ENCODE measurements at regions not wholly inside any gene's neighbourhood (a gene's known extent, or its start where the extent isn't known, plus 50 kb on each side); places are given as distances from the start of the nearest gene placed in this dataset.
"Not testable (repeated sequence)": the region's sequence is repeated elsewhere in the genome, so short reads cannot be mapped to it uniquely, and the experiment has no call there.

GRCh38 chr15:87489902-87490665, 766.5 kb downstream of the NTRK3 start:
- DNase-seq (ENCODE audit: low read depth in 3 of 3, low spot score in 2 of 3): no peak

GRCh38 chr15:87489456-87489855, 767.1 kb downstream of the NTRK3 start:
- DNase-seq (ENCODE audit: low read depth in 3 of 3, low spot score in 2 of 3): no peak

GRCh38 chr15:87487484-87487883, 769.1 kb downstream of the NTRK3 start:
- DNase-seq (ENCODE audit: low read depth in 3 of 3, low spot score in 2 of 3): no peak

- DNase-seq (ENCODE audit: low read depth in 3 of 3, low spot score in 2 of 3): no peak
These were observed 773.1 kb downstream of the NTRK3 start for GRCh38 chr15:87483468-87483867.

GRCh38 chr15:87481126-87481525, 775.4 kb downstream of the NTRK3 start:
- DNase-seq (ENCODE audit: low read depth in 3 of 3, low spot score in 2 of 3): no peak

- no peak for DNase-seq (ENCODE audit: low read depth in 3 of 3, low spot score in 2 of 3)
These were observed 777.9 kb downstream of the NTRK3 start for GRCh38 chr15:87478687-87479072.

GRCh38 chr15:87477737-87478686, 778.5 kb downstream of the NTRK3 start:
- DNase-seq (ENCODE audit: low read depth in 3 of 3, low spot score in 2 of 3): peak in 1 of 3 donors; percentile 66

GRCh38 chr15:87477026-87477425, 779.5 kb downstream of the NTRK3 start:
- DNase-seq (ENCODE audit: low read depth in 3 of 3, low spot score in 2 of 3): no peak

GRCh38 chr15:87470923-87471322, 785.6 kb downstream of the NTRK3 start:
- DNase-seq (ENCODE audit: low read depth in 3 of 3, low spot score in 2 of 3): no peak

GRCh38 chr15:87463956-87464355, 792.6 kb downstream of the NTRK3 start:
- DNase-seq (ENCODE audit: low read depth in 3 of 3, low spot score in 2 of 3): not testable (repeated sequence)

GRCh38 chr15:87461631-87462030, 794.9 kb downstream of the NTRK3 start:
- DNase-seq (ENCODE audit: low read depth in 3 of 3, low spot score in 2 of 3): no peak

- no peak for DNase-seq (ENCODE audit: low read depth in 3 of 3, low spot score in 2 of 3)
These were observed 801.7 kb downstream of the NTRK3 start for GRCh38 chr15:87454860-87455259.

GRCh38 chr15:87450314-87450713, 806.2 kb downstream of the NTRK3 start:
- no peak for DNase-seq (ENCODE audit: low read depth in 3 of 3, low spot score in 2 of 3)

GRCh38 chr15:87439090-87439489, 817.4 kb downstream of the NTRK3 start:
- no peak for DNase-seq (ENCODE audit: low read depth in 3 of 3, low spot score in 2 of 3)

- no peak for DNase-seq (ENCODE audit: low read depth in 3 of 3, low spot score in 2 of 3)
These were observed 822.7 kb downstream of the NTRK3 start for GRCh38 chr15:87433871-87434270.

- DNase-seq (ENCODE audit: low read depth in 3 of 3, low spot score in 2 of 3): no peak
These were observed 826.8 kb downstream of the NTRK3 start for GRCh38 chr15:87429754-87430153.

GRCh38 chr15:87420017-87420416, 836.5 kb downstream of the NTRK3 start:
- DNase-seq (ENCODE audit: low read depth in 3 of 3, low spot score in 2 of 3): no peak

GRCh38 chr15:87419344-87419743, 837.2 kb downstream of the NTRK3 start:
- DNase-seq (ENCODE audit: low read depth in 3 of 3, low spot score in 2 of 3): no peak

- DNase-seq (ENCODE audit: low read depth in 3 of 3, low spot score in 2 of 3): no peak
These were observed 839.8 kb downstream of the NTRK3 start for GRCh38 chr15:87416591-87417257.

- DNase-seq (ENCODE audit: low read depth in 3 of 3, low spot score in 2 of 3): no peak
These were observed 847.6 kb downstream of the NTRK3 start for GRCh38 chr15:87408902-87409301.

GRCh38 chr15:87403973-87404372, 852.6 kb downstream of the NTRK3 start:
- no peak for DNase-seq (ENCODE audit: low read depth in 3 of 3, low spot score in 2 of 3)

Measured in right renal cortex interstitium (tissue), 3 donors.